ENCODE measurements at regions not wholly inside any gene's neighbourhood (a gene's known extent, or its start where the extent isn't known, plus 50 kb on each side); places are given as distances from the start of the nearest gene placed in this dataset.

GRCh38 chr4:43351970-43352806 lies 459.7 kb downstream of the GRXCR1 start:
- Histone ChIP-seq H3K36me3 (ENCODE audit: insufficient read depth, low read depth, low read length) (no peaks in the 10 kb centered on the region), H3K27ac (ENCODE audit: low read length) (no peak overlapping the region), H3K9ac (ENCODE audit: low read depth, low read length) (no peak overlapping the region), H3K27me3 (ENCODE audit: insufficient read depth, low read length) (no peaks in the 10 kb centered on the region), H3K4me3 (ENCODE audit: low read length) (no peak overlapping the region), H3K9me3 (ENCODE audit: insufficient read depth, low read depth, low read length) (no peaks in the 10 kb centered on the region), H3K4me1 (ENCODE audit: insufficient read depth, low read length) (no peaks in the 10 kb centered on the region)

- H3K9ac ChIP-seq (ENCODE audit: low read depth, low read length): no peak overlapping the region
- H3K4me1 ChIP-seq (ENCODE audit: insufficient read depth, low read length): no peaks in the 10 kb centered on the region
- H3K27ac ChIP-seq (ENCODE audit: low read length): no peak overlapping the region
- no peak overlapping the region for H3K4me3 ChIP-seq (ENCODE audit: low read length)
- no peaks in the 10 kb centered on the region for H3K27me3 ChIP-seq (ENCODE audit: insufficient read depth, low read length)
- H3K36me3 ChIP-seq (ENCODE audit: insufficient read depth, low read depth, low read length): no peaks in the 10 kb centered on the region
- no peaks in the 10 kb centered on the region for H3K9me3 ChIP-seq (ENCODE audit: insufficient read depth, low read depth, low read length)
These were observed 460.3 kb downstream of the GRXCR1 start for GRCh38 chr4:43352859-43353258.

- Histone ChIP-seq H3K27ac (ENCODE audit: low read length) (no peak overlapping the region), H3K9ac (ENCODE audit: low read depth, low read length) (no peak overlapping the region), H3K4me3 (ENCODE audit: low read length) (no peak overlapping the region), H3K36me3 (ENCODE audit: insufficient read depth, low read depth, low read length) (no peaks in the 10 kb centered on the region), H3K27me3 (ENCODE audit: insufficient read depth, low read length) (no peaks in the 10 kb centered on the region), H3K4me1 (ENCODE audit: insufficient read depth, low read length) (no peaks in the 10 kb centered on the region), H3K9me3 (ENCODE audit: insufficient read depth, low read depth, low read length) (no peaks in the 10 kb centered on the region)
These were observed 461.0 kb downstream of the GRXCR1 start for GRCh38 chr4:43353552-43353951.

- H3K4me1 ChIP-seq (ENCODE audit: insufficient read depth, low read length): no peaks in the 10 kb centered on the region
These were observed 464.3 kb downstream of the GRXCR1 start for GRCh38 chr4:43356786-43357185.

GRCh38 chr4:43357252-43357974 lies 464.9 kb downstream of the GRXCR1 start:
- Histone ChIP-seq H3K27ac (ENCODE audit: low read length) (no peak overlapping the region), H3K27me3 (ENCODE audit: insufficient read depth, low read length) (no peaks in the 10 kb centered on the region), H3K9ac (ENCODE audit: low read depth, low read length) (no peak overlapping the region), H3K9me3 (ENCODE audit: insufficient read depth, low read depth, low read length) (no peaks in the 10 kb centered on the region), H3K4me1 (ENCODE audit: insufficient read depth, low read length) (no peaks in the 10 kb centered on the region), H3K36me3 (ENCODE audit: insufficient read depth, low read depth, low read length) (no peaks in the 10 kb centered on the region), H3K4me3 (ENCODE audit: low read length) (no peak overlapping the region)

More at GRCh38 chr4:43356786-43357185, 464.3 kb downstream of the GRXCR1 start:
- H3K27me3 ChIP-seq (ENCODE audit: insufficient read depth, low read length): no peaks in the 10 kb centered on the region
- no peaks in the 10 kb centered on the region for H3K9me3 ChIP-seq (ENCODE audit: insufficient read depth, low read depth, low read length)
- no peak overlapping the region for H3K9ac ChIP-seq (ENCODE audit: low read depth, low read length)
- H3K36me3 ChIP-seq (ENCODE audit: insufficient read depth, low read depth, low read length): no peaks in the 10 kb centered on the region
- no peak overlapping the region for H3K27ac ChIP-seq (ENCODE audit: low read length)
- no peak overlapping the region for H3K4me3 ChIP-seq (ENCODE audit: low read length)

GRCh38 chr4:43360296-43360695 lies 467.8 kb downstream of the GRXCR1 start:
- H3K36me3 ChIP-seq (ENCODE audit: insufficient read depth, low read depth, low read length): no peaks in the 10 kb centered on the region
- no peaks in the 10 kb centered on the region for H3K4me1 ChIP-seq (ENCODE audit: insufficient read depth, low read length)
- no peaks in the 10 kb centered on the region for H3K27me3 ChIP-seq (ENCODE audit: insufficient read depth, low read length)
- no peak overlapping the region for H3K27ac ChIP-seq (ENCODE audit: low read length)
- H3K9ac ChIP-seq (ENCODE audit: low read depth, low read length): no peak overlapping the region
- no peaks in the 10 kb centered on the region for H3K9me3 ChIP-seq (ENCODE audit: insufficient read depth, low read depth, low read length)
- no peak overlapping the region for H3K4me3 ChIP-seq (ENCODE audit: low read length)

GRCh38 chr4:43362875-43363636 lies 470.5 kb downstream of the GRXCR1 start:
- Histone ChIP-seq H3K4me1 (ENCODE audit: insufficient read depth, low read length) (no peaks in the 10 kb centered on the region), H3K27me3 (ENCODE audit: insufficient read depth, low read length) (no peaks in the 10 kb centered on the region), H3K9ac (ENCODE audit: low read depth, low read length) (no peak overlapping the region), H3K4me3 (ENCODE audit: low read length) (no peak overlapping the region), H3K36me3 (ENCODE audit: insufficient read depth, low read depth, low read length) (no peaks in the 10 kb centered on the region), H3K9me3 (ENCODE audit: insufficient read depth, low read depth, low read length) (no peaks in the 10 kb centered on the region), H3K27ac (ENCODE audit: low read length) (no peak overlapping the region)

GRCh38 chr4:43369036-43369594 lies 476.6 kb downstream of the GRXCR1 start:
- Histone ChIP-seq H3K4me3 (ENCODE audit: low read length) (no peak overlapping the region), H3K4me1 (ENCODE audit: insufficient read depth, low read length) (no peaks in the 10 kb centered on the region), H3K36me3 (ENCODE audit: insufficient read depth, low read depth, low read length) (no peaks in the 10 kb centered on the region), H3K9ac (ENCODE audit: low read depth, low read length) (no peak overlapping the region), H3K27me3 (ENCODE audit: insufficient read depth, low read length) (no peaks in the 10 kb centered on the region), H3K9me3 (ENCODE audit: insufficient read depth, low read depth, low read length) (no peaks in the 10 kb centered on the region), H3K27ac (ENCODE audit: low read length) (no peak overlapping the region)

GRCh38 chr4:43373201-43373600 lies 480.7 kb downstream of the GRXCR1 start:
- Histone ChIP-seq H3K27me3 (ENCODE audit: insufficient read depth, low read length) (no peaks in the 10 kb centered on the region), H3K9me3 (ENCODE audit: insufficient read depth, low read depth, low read length) (no peaks in the 10 kb centered on the region), H3K36me3 (ENCODE audit: insufficient read depth, low read depth, low read length) (no peaks in the 10 kb centered on the region), H3K27ac (ENCODE audit: low read length) (no peak overlapping the region), H3K9ac (ENCODE audit: low read depth, low read length) (no peak overlapping the region), H3K4me3 (ENCODE audit: low read length) (no peak overlapping the region), H3K4me1 (ENCODE audit: insufficient read depth, low read length) (no peaks in the 10 kb centered on the region)

- Histone ChIP-seq H3K4me1 (ENCODE audit: insufficient read depth, low read length) (no peaks in the 10 kb centered on the region), H3K9me3 (ENCODE audit: insufficient read depth, low read depth, low read length) (no peaks in the 10 kb centered on the region), H3K9ac (ENCODE audit: low read depth, low read length) (no peak overlapping the region), H3K27me3 (ENCODE audit: insufficient read depth, low read length) (no peaks in the 10 kb centered on the region), H3K36me3 (ENCODE audit: insufficient read depth, low read depth, low read length) (no peaks in the 10 kb centered on the region), H3K4me3 (ENCODE audit: low read length) (no peak overlapping the region), H3K27ac (ENCODE audit: low read length) (no peak overlapping the region)
These were observed 481.8 kb downstream of the GRXCR1 start for GRCh38 chr4:43374216-43374751.

GRCh38 chr4:43379016-43379415 lies 486.5 kb downstream of the GRXCR1 start:
- Histone ChIP-seq H3K4me1 (ENCODE audit: insufficient read depth, low read length) (no peaks in the 10 kb centered on the region; the same call in 1 of the 2 replicates), H3K36me3 (ENCODE audit: insufficient read depth, low read depth, low read length) (no peaks in the 10 kb centered on the region), H3K27me3 (ENCODE audit: insufficient read depth, low read length) (no peaks in the 10 kb centered on the region), H3K9me3 (ENCODE audit: insufficient read depth, low read depth, low read length) (no peaks in the 10 kb centered on the region), H3K9ac (ENCODE audit: low read depth, low read length) (no peak overlapping the region), H3K27ac (ENCODE audit: low read length) (no peak overlapping the region), H3K4me3 (ENCODE audit: low read length) (no peak overlapping the region)
